GM12891 (cell line): ENCODE measurements at regions not wholly inside any gene's neighbourhood (a gene's known extent, or its start where the extent isn't known, plus 50 kb on each side); places are given as distances from the start of the nearest gene placed in this dataset.

ENCODE experiments used
- POLR2A ChIP-seq: IDR thresholded peaks from 2 replicates; pipeline ENCODE4 v1.6.1; 2011; ENCODE audit warnings: low read depth, low read length, control low read depth
- POLR2AphosphoS5 ChIP-seq: IDR thresholded peaks from 2 replicates; pipeline ENCODE4 v1.6.1; 2011; ENCODE audit warnings: low read depth, low read length, control low read depth

GRCh38 chr5:2598503-2598902, 153.0 kb downstream of the IRX2 start:
- no peak for TF ChIP-seq POLR2A
- no peak for TF ChIP-seq POLR2AphosphoS5
